ENCODE measurements at regions not wholly inside any gene's neighbourhood (a gene's known extent, or its start where the extent isn't known, plus 50 kb on each side); places are given as distances from the start of the nearest gene placed in this dataset.

GRCh38 chr20:7540923-7541322 is 399.3 kb downstream of the HAO1 start:
- TF ChIP-seq CTCF (IDR thresholded peaks at IDR 0.05) (no peak), POLR2A (IDR thresholded peaks at IDR 0.05) (no peak)
